ENCODE measurements at regions not wholly inside any gene's neighbourhood (a gene's known extent, or its start where the extent isn't known, plus 50 kb on each side); places are given as distances from the start of the nearest gene placed in this dataset.

DNA sequence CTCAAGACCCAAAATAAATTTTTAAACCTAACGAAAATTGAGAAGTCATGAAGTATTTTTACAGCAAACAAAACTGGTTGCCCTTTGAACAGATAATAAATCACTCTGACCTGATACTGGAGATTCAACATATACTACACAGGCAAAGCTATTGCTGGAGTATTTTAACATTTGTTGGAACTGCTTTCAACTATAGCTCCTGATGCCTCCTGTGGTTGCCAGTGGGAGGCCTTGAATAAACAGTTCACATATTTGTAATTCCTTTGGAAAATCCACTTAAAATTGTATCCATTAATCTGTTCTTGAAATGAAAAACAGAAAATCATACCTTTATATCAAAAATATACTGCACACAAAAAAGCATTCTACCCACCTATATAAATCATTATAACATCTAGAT lies 605.1 kb downstream of the KCTD8 start:
- H3K27ac ChIP-seq: peak overlapping the region; percentile 91
- TF ChIP-seq POLR2AphosphoS5 (IDR thresholded peaks at IDR 0.05; ENCODE audit: borderline replicate concordance, low read depth, low read length) (no peak), FOXP2 (optimal IDR thresholded peaks at IDR 0.05; ENCODE audit: control extremely low read depth, extremely low read length, insufficient read depth) (no peak), EZH2 (IDR thresholded peaks at IDR 0.05) (no peak)
- H3K36me3 ChIP-seq (ENCODE audit: insufficient read depth, low read length): no peaks in the 10 kb centered on the region
- DNase-seq (ENCODE audit: low read depth, low spot score): no peak
- no peak overlapping the region for H3K9ac ChIP-seq (ENCODE audit: insufficient read length)
- no peaks in the 10 kb centered on the region for H3K9me3 ChIP-seq (ENCODE audit: low read depth, low read length)
- H3K4me3 ChIP-seq: peak overlapping the region; percentile 32

DNA sequence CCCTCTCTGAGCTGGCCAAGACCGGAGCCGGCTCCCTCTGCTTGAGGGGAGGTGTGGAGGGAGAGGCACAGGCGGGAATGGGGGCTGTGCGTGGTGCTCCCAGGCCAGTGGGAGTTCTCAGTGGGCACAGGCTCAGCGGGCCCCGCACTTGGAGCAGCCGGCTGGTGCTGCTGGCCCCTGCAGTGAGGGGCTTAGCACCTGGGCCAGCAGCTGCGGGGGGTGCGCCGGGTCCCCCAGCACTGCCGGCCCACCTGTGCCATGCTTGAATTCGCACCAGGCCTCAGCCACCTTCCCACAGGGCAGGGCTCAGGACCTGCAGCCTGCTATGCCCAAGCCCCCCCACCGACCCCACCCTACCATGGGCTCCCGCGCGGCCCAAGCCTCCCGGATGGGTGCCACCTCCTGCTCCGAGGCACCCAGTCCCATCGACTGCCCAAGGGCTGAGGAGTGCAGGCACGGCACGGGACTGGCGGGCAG lies 602.5 kb downstream of the KCTD8 start:
- H3K36me3 ChIP-seq (ENCODE audit: insufficient read depth, low read length): no peaks in the 10 kb centered on the region
- no peak for DNase-seq (ENCODE audit: low read depth, low spot score)
- no peak for TF ChIP-seq FOXP2 (optimal IDR thresholded peaks at IDR 0.05; ENCODE audit: control extremely low read depth, extremely low read length, insufficient read depth)
- TF ChIP-seq POLR2AphosphoS5 (IDR thresholded peaks at IDR 0.05; ENCODE audit: borderline replicate concordance, low read depth, low read length): no peak
- TF ChIP-seq EZH2 (IDR thresholded peaks at IDR 0.05): no peak
- no peak overlapping the region for H3K4me3 ChIP-seq
- no peak overlapping the region for H3K27ac ChIP-seq
- H3K9ac ChIP-seq (ENCODE audit: insufficient read length): no peak overlapping the region
- H3K9me3 ChIP-seq (ENCODE audit: low read depth, low read length): no peaks in the 10 kb centered on the region

DNA sequence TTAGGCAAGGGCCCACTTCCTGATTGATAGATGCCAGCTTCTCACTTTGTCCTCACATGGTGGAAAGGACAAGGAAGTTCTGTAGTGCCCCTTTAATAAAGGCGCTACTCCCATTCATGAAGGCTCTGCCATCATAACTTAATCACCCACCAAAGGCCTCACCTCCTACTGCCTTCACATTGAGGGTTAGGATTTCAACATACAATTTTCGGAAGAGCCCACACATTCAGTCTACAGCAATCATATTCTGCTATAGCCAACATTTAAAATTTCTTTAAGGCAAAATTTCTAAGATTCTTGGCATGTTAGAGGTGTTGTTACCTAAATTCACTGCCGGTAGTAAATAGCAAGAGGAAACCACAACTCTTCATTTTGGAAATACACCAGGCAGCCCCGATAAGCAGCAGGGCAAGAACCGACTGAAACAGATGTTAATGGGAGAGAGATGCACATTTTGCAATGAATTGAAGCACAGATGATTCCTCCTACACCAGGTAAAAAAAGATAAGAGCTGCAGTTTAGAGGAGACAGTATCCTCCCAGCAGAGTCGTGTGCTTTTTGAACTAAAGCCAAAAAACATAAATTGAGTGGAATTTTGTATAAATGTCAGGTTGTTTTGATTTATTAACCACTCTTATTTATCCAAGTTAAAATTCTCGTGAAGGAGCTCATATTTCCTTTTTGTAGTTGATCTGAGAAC lies 594.9 kb downstream of the KCTD8 start:
- no peak for DNase-seq (ENCODE audit: low read depth, low spot score)
- no peaks in the 10 kb centered on the region for H3K36me3 ChIP-seq (ENCODE audit: insufficient read depth, low read length)
- TF ChIP-seq POLR2AphosphoS5 (IDR thresholded peaks at IDR 0.05; ENCODE audit: borderline replicate concordance, low read depth, low read length) (no peak), FOXP2 (optimal IDR thresholded peaks at IDR 0.05; ENCODE audit: control extremely low read depth, extremely low read length, insufficient read depth) (no peak), EZH2 (IDR thresholded peaks at IDR 0.05) (no peak)
- peak overlapping the region; percentile 56; the same call in 1 of the 2 replicates for H3K27ac ChIP-seq
- no peaks in the 10 kb centered on the region for H3K9me3 ChIP-seq (ENCODE audit: low read depth, low read length)
- peak overlapping the region; percentile 54 for H3K4me3 ChIP-seq
- H3K9ac ChIP-seq (ENCODE audit: insufficient read length): no peak overlapping the region

DNA sequence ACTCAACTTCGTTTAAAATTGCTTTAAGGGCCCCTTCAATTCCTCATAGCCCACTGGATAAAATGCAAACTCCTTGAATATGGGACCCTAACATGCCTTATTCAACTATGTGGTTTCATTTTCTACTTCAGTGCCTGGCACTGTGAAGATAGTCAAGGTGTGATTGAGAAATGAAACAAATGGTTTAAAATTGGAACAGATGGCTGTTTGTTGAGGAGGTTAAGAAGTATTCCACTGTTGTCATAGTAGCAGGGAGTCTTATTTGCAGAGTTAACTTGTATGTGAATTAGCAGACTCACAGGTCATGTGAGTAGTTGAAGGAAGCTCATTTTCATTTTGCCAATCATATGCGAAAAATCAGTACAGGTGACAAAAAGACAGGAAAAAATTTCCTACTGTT lies 593.3 kb downstream of the KCTD8 start:
- no peak overlapping the region for H3K4me3 ChIP-seq
- no peak overlapping the region for H3K9ac ChIP-seq (ENCODE audit: insufficient read length)
- no peaks in the 10 kb centered on the region for H3K36me3 ChIP-seq (ENCODE audit: insufficient read depth, low read length)
- no peaks in the 10 kb centered on the region for H3K9me3 ChIP-seq (ENCODE audit: low read depth, low read length)
- H3K27ac ChIP-seq: no peak overlapping the region
- TF ChIP-seq FOXP2 (optimal IDR thresholded peaks at IDR 0.05; ENCODE audit: control extremely low read depth, extremely low read length, insufficient read depth) (no peak), POLR2AphosphoS5 (IDR thresholded peaks at IDR 0.05; ENCODE audit: borderline replicate concordance, low read depth, low read length) (no peak)
- no peak for DNase-seq (ENCODE audit: low read depth, low spot score)

DNA sequence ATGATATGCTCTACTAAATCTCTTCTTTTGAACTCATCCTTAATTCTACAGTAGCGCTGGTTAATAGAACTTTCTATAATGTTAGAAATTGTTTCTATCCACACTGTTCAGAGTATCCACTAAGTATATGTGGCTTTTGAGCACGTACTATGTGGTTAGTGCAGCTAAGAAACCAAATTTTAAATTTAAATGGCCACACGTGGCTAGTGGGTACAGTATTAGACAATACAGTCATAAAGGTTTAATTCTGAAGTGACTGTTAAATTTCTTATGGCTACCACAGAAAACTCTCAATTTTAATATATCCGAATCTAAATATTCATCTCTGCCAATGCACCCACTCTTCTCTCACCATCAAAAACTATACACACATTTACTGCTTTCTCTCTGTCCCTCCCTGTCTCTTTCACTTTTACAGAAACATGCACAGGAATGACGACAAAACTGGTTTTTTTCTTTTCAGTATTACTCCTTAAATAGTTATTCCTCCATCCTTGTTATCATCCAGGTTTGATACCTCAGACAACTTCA lies 583.9 kb downstream of the KCTD8 start:
- no peak for DNase-seq (ENCODE audit: low read depth, low spot score)
- no peaks in the 10 kb centered on the region for H3K9me3 ChIP-seq (ENCODE audit: low read depth, low read length)
- H3K9ac ChIP-seq (ENCODE audit: insufficient read length): no peak overlapping the region
- H3K27ac ChIP-seq: no peak overlapping the region
- H3K36me3 ChIP-seq (ENCODE audit: insufficient read depth, low read length): no peaks in the 10 kb centered on the region
- TF ChIP-seq FOXP2 (optimal IDR thresholded peaks at IDR 0.05; ENCODE audit: control extremely low read depth, extremely low read length, insufficient read depth) (no peak), POLR2AphosphoS5 (IDR thresholded peaks at IDR 0.05; ENCODE audit: borderline replicate concordance, low read depth, low read length) (no peak), EZH2 (IDR thresholded peaks at IDR 0.05) (no peak)
- H3K4me3 ChIP-seq: no peak overlapping the region

DNA sequence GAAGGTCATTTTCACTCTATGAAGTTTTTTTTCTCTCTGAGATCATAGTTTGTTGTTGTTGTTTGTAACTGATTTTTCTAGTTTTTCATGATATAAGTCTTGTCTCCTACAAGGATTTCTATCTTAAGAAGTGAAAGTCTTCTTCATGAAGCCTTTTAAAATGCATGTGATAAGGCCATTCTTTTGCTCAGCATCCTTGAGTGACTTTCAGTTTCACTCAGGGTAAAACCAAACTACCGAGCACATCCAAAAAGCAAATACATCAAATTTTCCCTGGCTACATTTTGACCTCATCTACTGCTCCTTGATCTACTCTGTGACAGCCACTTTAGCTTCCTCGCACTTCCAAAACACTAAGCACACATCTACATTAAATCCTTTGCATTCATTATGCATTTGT lies 580.7 kb downstream of the KCTD8 start:
- H3K27ac ChIP-seq: no peak overlapping the region
- no peak for DNase-seq (ENCODE audit: low read depth, low spot score)
- no peak overlapping the region for H3K4me3 ChIP-seq
- no peak overlapping the region for H3K9ac ChIP-seq (ENCODE audit: insufficient read length)
- H3K36me3 ChIP-seq (ENCODE audit: insufficient read depth, low read length): no peaks in the 10 kb centered on the region
- TF ChIP-seq EZH2 (IDR thresholded peaks at IDR 0.05): no peak
- H3K9me3 ChIP-seq (ENCODE audit: low read depth, low read length): peaks cover 5% of the 10 kb centered on the region; the same call in 1 of the 2 replicates

DNA sequence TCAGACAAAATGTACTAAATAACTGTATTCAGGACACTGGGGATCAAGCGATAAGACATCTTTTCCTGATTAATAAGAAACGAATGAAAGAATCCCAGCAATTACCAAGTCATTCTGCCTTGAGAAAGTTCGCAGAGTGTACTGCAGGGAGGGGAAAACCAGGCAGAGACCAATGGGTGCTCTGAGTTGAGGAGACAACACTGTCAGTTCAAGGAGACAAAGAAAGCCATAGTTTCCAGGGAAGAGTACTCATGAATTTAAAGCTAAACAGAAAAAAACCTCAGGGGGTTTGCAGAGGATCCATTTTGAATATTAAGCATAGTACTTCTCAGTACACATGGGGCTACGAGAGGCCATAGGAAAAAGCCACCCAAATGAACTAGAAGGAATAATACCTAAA lies 573.0 kb downstream of the KCTD8 start:
- no peak overlapping the region for H3K9ac ChIP-seq (ENCODE audit: insufficient read length)
- H3K4me3 ChIP-seq: no peak overlapping the region
- no peak for DNase-seq (ENCODE audit: low read depth, low spot score)
- no peak for TF ChIP-seq EZH2 (IDR thresholded peaks at IDR 0.05)
- no peak for TF ChIP-seq POLR2AphosphoS5 (IDR thresholded peaks at IDR 0.05; ENCODE audit: borderline replicate concordance, low read depth, low read length)
- TF ChIP-seq FOXP2 (optimal IDR thresholded peaks at IDR 0.05; ENCODE audit: control extremely low read depth, extremely low read length, insufficient read depth): no peak
- peaks cover 3% of the 10 kb centered on the region; the same call in 1 of the 2 replicates for H3K9me3 ChIP-seq (ENCODE audit: low read depth, low read length)
- H3K27ac ChIP-seq: no peak overlapping the region
- no peaks in the 10 kb centered on the region for H3K36me3 ChIP-seq (ENCODE audit: insufficient read depth, low read length)

DNA sequence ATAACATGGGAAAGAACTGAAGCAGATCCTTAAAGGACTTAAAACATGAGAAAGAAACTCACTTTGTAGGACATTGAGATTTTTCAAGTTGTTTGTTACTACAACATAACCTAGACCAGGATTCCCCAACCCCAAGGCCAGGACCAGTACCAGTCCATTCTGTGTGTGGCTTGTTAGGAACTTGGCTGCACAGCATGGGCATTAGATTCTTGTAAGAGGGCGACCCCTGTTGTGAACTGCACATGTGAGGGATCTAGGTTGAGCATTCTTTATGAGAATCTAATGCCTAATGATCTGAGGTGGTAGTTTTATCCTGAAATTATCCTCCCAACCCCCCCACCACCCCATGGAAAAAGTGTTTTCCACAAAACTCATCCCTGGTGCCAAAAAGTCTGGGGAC lies 566.1 kb downstream of the KCTD8 start:
- H3K4me3 ChIP-seq: 0 out of 2 replicates have a peak overlapping the region, but pooled peaks have one; percentile 17
- no peak overlapping the region for H3K9ac ChIP-seq (ENCODE audit: insufficient read length)
- no peak for TF ChIP-seq POLR2AphosphoS5 (IDR thresholded peaks at IDR 0.05; ENCODE audit: borderline replicate concordance, low read depth, low read length)
- no peak for TF ChIP-seq FOXP2 (optimal IDR thresholded peaks at IDR 0.05; ENCODE audit: control extremely low read depth, extremely low read length, insufficient read depth)
- TF ChIP-seq EZH2 (IDR thresholded peaks at IDR 0.05): no peak
- DNase-seq (ENCODE audit: low read depth, low spot score): no peak
- peak overlapping the region; percentile 74 for H3K27ac ChIP-seq
- no peaks in the 10 kb centered on the region for H3K36me3 ChIP-seq (ENCODE audit: insufficient read depth, low read length)
- no peaks in the 10 kb centered on the region for H3K9me3 ChIP-seq (ENCODE audit: low read depth, low read length)

DNA sequence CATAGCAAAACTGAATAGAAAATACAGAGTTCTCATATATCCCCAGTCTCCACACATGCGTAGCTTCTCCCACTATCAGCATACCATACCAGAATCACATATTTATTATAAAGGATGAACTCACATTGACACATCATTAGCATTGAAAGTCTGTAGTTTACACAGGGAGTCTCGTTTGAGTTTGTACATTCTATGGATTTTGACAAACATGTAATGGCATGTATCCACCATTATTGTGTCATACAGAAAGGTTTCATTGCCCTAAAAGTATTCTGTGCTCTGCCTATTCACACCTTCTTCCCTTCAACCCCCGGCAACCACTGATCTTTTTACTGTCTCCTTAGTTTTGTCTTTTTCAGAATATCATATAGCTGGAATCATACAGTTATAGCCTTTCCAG lies 562.4 kb downstream of the KCTD8 start:
- TF ChIP-seq FOXP2 (optimal IDR thresholded peaks at IDR 0.05; ENCODE audit: control extremely low read depth, extremely low read length, insufficient read depth): no peak
- no peak for TF ChIP-seq POLR2AphosphoS5 (IDR thresholded peaks at IDR 0.05; ENCODE audit: borderline replicate concordance, low read depth, low read length)
- TF ChIP-seq EZH2 (IDR thresholded peaks at IDR 0.05): no peak
- no peak overlapping the region for H3K27ac ChIP-seq
- no peak overlapping the region for H3K4me3 ChIP-seq
- H3K9me3 ChIP-seq (ENCODE audit: low read depth, low read length): no peaks in the 10 kb centered on the region
- no peak for DNase-seq (ENCODE audit: low read depth, low spot score)
- no peak overlapping the region for H3K9ac ChIP-seq (ENCODE audit: insufficient read length)
- no peaks in the 10 kb centered on the region for H3K36me3 ChIP-seq (ENCODE audit: insufficient read depth, low read length)

Measured in SK-N-MC (cell line).